Gastrocnemius medialis (tissue), 4 donors: ENCODE measurements at regions not wholly inside any gene's neighbourhood (a gene's known extent, or its start where the extent isn't known, plus 50 kb on each side); places are given as distances from the start of the nearest gene placed in this dataset.

ENCODE experiments used
- CTCF ChIP-seq, 5 experiments: fragments of 450-650 bp in 3 of 5; fragments of 200-600 bp in 2 of 5; sonication (generic) in 2 of 5; IDR thresholded peaks in 4 of 5; conservative IDR thresholded peaks in 1 of 5; 1 replicate in 4 of 5; 2 replicates in 1 of 5; pipeline ENCODE4 v1.5.1; 2016 to 2019; ENCODE audit warnings: antibody characterized with exemption in 5 of 5, mild to moderate bottlenecking in 3 of 5, moderate library complexity in 3 of 5
- POLR2A ChIP-seq, 2 donors: fragments of 450-650 bp; IDR thresholded peaks; one replicate each; pipeline ENCODE4 v1.6.1; 2017; ENCODE audit warnings: antibody characterized with exemption in 2 of 2, mild to moderate bottlenecking in 2 of 2, moderate library complexity in 2 of 2

DNA sequence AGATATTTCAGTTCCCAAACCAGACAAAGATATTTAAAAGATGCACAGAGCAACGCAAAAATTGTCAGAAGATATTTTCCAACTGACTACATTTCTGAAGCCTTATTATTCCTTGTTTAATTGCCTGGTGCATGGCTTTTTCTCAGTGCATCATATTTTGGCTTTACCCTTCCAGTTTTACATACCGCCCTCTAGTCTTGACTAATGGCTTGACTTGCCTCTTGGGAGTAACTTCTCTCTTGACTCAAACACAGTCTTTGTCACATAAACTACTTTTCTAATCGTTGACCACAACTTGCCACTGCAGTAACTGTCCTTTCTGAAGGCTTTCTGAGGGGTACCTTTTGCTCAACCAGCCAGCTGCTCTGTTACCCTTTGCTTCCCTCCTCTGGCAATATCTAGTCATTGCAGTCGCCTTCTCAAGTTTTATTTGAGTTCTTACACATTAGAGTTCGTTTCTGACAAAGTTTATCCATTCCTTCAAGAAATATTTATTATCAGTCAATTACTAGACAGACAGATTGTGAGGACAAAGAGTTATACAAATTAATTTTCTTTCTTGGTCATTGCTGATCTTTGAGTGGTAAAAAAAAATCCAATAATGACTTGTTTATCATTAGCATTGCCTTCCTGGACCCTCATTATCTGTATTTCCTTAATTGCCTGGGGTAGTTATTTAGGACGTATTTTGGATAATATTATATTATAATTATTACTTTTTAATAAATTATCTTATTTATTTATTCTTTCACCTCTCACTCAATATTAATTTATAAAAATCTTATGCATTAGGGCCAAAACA, 506.9 kb upstream of the PCDH10 start:
- TF ChIP-seq CTCF (IDR thresholded peaks at IDR 0.05 in 4 of 5, conservative IDR thresholded peaks at IDR 0.05 in 1 of 5) (no peak), POLR2A (IDR thresholded peaks at IDR 0.05) (no peak)
